Hepatocyte (in vitro differentiated cells): ENCODE measurements at regions not wholly inside any gene's neighbourhood (a gene's known extent, or its start where the extent isn't known, plus 50 kb on each side); places are given as distances from the start of the nearest gene placed in this dataset.

Experiments
- DNase-seq: peaks from one replicate; pipeline ENCODE4 v3.0.0-alpha.2; 2016; ENCODE audit warnings: low spot score
- H2AFZ ChIP-seq: fragments of 200-600 bp; sonication (generic); 2 replicates; pipeline ENCODE4 v1.6.0; 2016; ENCODE audit warnings: antibody characterized with exemption, mild to moderate bottlenecking
- H3K27ac ChIP-seq: fragments of 200-600 bp; sonication (generic); 2 replicates; pipeline ENCODE4 v1.5.1; 2016; ENCODE audit warnings: mild to moderate bottlenecking
- H3K27me3 ChIP-seq: fragments of 200-600 bp; sonication (generic); 2 replicates; pipeline ENCODE4 v1.6.1; 2016
- H3K36me3 ChIP-seq: fragments of 200-600 bp; sonication (generic); replicated peaks from 2 replicates; pipeline ENCODE4 v1.5.1; 2016; ENCODE audit warnings: low read depth; ENCODE audit not compliant: insufficient read depth
- H3K4me1 ChIP-seq: fragments of 200-600 bp; sonication (generic); 2 replicates; pipeline ENCODE4 v1.5.1; 2016; ENCODE audit warnings: mild to moderate bottlenecking, moderate library complexity; ENCODE audit not compliant: insufficient read depth
- H3K4me2 ChIP-seq: fragments of 200-600 bp; sonication (generic); 2 replicates; pipeline ENCODE4 v1.6.0; 2016
- H3K4me3 ChIP-seq: fragments of 200-600 bp; sonication (generic); 2 replicates; pipeline ENCODE4 v1.5.1; 2016; ENCODE audit warnings: mild to moderate bottlenecking
- H3K79me2 ChIP-seq: fragments of 200-600 bp; sonication (generic); 2 replicates; pipeline ENCODE4 v1.6.0; 2017; ENCODE audit warnings: mild to moderate bottlenecking
- H3K9me2 ChIP-seq: fragments of 200-600 bp; sonication (generic); replicated peaks from 2 replicates; pipeline ENCODE4 v1.6.0; 2017; ENCODE audit warnings: mild to moderate bottlenecking; ENCODE audit not compliant: insufficient read depth
- H3K9me3 ChIP-seq: fragments of 200-600 bp; sonication (generic); 2 replicates; pipeline ENCODE4 v1.5.1; 2016; ENCODE audit warnings: low read depth, mild to moderate bottlenecking
- H4K20me1 ChIP-seq: fragments of 200-600 bp; sonication (generic); 2 replicates; pipeline ENCODE4 v1.6.0; 2016; ENCODE audit warnings: mild to moderate bottlenecking; ENCODE audit not compliant: insufficient read depth, poor library complexity, severe bottlenecking
- EZH2 ChIP-seq: fragments of 200-600 bp; sonication (generic); IDR thresholded peaks from 2 replicates; pipeline ENCODE4 v1.6.1; 2016; ENCODE audit warnings: antibody characterized with exemption, mild to moderate bottlenecking, borderline replicate concordance
- EZH2phosphoT487 ChIP-seq: fragments of 200-600 bp; sonication (generic); IDR thresholded peaks from one replicate; pipeline ENCODE4 v1.6.1; 2018; ENCODE audit warnings: antibody characterized with exemption, mild to moderate bottlenecking, low read depth, moderate library complexity; ENCODE audit not compliant: unreplicated experiment, severe bottlenecking
- WGBS: methylation state at CpG from one replicate; pipeline ENCODE4 v1.1.6; 2016; ENCODE audit warnings: low lambda C conversion rate; ENCODE audit errors: missing lambda C conversion rate; 5-methylcytosine and 5-hydroxymethylcytosine counted together
- TF ChIP-seq, protein P1 (sequence below): fragments of 200-600 bp; sonication (generic); IDR thresholded peaks from 2 replicates; pipeline ENCODE4 v1.5.1; 2016; ENCODE audit warnings: antibody characterized with exemption, mild to moderate bottlenecking; ENCODE audit not compliant: poor library complexity

DNA sequence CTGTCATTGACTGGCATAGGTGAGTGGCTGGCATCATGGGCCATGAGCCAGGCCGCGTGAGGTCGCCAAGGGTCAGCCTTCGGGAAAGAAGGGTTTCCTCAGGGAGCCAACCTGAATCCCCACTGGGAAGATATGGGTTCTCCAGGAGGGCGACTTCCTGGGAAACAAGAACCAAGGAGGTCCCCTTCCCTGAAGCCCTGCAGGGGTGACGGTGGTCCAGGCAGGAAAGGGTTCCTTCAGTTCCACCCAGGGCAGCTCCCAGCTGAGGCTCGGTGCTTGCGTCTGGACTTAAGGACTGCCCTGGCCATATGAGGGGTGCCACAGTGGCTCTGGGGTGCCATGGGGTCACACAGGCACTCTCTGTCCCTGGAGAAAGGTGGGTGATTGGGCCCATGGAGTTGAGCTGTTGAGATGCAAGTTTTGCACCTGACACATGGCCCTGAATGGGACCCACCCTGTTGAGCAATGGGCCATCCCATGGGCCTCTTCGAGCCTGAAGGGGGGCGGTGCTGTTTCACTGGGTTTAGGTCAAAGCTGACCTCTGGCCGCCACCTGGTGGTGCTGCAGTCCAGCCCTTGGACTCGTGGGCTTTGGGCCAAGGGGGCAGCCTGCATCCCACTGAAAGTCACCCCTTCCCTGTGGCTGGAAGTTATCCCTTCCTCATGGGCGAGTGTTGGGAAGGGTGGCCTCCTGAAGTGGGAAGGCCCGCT, 228.1 kb downstream of the SNRPN start:
- Histone ChIP-seq H3K4me2 (no peak overlapping the region), H3K4me3 (no peak overlapping the region), H3K9me3 (no peaks in the 10 kb centered on the region), H3K27ac (no peak overlapping the region), H2AFZ (no peak overlapping the region), H3K36me3 (no peaks in the 10 kb centered on the region), H3K79me2 (no peaks in the 10 kb centered on the region), H3K4me1 (no peaks in the 10 kb centered on the region), H4K20me1 (no peaks in the 10 kb centered on the region), H3K27me3 (no peaks in the 10 kb centered on the region), H3K9me2 (no peaks in the 10 kb centered on the region)
- WGBS, result 82% methylated on average over 14 of the region's 14 CpGs
- no peak for TF ChIP-seq EZH2
- no peak for TF ChIP-seq EZH2phosphoT487
- TF ChIP-seq, protein P1, sequence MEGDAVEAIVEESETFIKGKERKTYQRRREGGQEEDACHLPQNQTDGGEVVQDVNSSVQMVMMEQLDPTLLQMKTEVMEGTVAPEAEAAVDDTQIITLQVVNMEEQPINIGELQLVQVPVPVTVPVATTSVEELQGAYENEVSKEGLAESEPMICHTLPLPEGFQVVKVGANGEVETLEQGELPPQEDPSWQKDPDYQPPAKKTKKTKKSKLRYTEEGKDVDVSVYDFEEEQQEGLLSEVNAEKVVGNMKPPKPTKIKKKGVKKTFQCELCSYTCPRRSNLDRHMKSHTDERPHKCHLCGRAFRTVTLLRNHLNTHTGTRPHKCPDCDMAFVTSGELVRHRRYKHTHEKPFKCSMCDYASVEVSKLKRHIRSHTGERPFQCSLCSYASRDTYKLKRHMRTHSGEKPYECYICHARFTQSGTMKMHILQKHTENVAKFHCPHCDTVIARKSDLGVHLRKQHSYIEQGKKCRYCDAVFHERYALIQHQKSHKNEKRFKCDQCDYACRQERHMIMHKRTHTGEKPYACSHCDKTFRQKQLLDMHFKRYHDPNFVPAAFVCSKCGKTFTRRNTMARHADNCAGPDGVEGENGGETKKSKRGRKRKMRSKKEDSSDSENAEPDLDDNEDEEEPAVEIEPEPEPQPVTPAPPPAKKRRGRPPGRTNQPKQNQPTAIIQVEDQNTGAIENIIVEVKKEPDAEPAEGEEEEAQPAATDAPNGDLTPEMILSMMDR, result no peak
- DNase-seq, result no peak

DNA sequence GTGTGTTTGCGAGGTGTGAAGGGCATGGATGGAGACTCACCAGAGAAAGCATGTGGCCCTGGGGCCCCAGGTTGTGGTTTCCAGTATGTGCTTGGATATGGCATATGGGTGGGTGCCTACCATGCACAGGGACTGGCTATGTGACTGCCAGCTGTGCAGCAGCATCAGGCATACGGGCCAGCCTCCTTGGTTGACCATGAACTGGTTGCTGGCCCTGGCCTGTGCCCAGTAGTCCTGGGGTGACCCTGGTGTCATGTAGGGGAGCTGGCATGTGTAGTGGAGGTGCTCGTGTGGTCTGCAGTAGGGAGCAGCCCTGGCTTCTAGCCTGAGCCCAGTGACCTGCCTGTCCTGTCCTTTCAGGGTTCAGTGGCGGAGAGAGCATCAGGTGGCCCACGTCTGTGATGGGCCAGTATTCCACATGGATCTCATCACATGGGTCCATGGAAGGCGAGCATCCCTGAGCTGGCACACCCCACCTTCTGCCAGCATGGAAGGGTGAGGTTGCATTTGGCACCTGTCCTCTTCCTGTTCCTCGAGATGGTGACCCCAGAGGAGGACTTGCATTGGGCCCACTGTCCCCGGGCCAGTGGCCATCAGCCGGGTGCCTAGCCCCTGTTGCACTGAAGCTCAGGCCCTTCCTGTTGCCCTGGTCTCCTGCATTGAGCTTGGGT, 228.9 kb downstream of the SNRPN start:
- H2AFZ ChIP-seq, result no peak overlapping the region
- no peak for DNase-seq
- TF ChIP-seq, protein P1, result no peak
- TF ChIP-seq EZH2phosphoT487 (no peak), EZH2 (no peak)
- H3K79me2 ChIP-seq, result no peaks in the 10 kb centered on the region
- no peaks in the 10 kb centered on the region for H4K20me1 ChIP-seq
- H3K4me2 ChIP-seq, result no peak overlapping the region
- H3K27me3 ChIP-seq, result no peaks in the 10 kb centered on the region
- H3K9me2 ChIP-seq, result no peaks in the 10 kb centered on the region
- no peaks in the 10 kb centered on the region for H3K4me1 ChIP-seq
- no peak overlapping the region for H3K4me3 ChIP-seq
- no peaks in the 10 kb centered on the region for H3K36me3 ChIP-seq
- no peaks in the 10 kb centered on the region for H3K9me3 ChIP-seq
- H3K27ac ChIP-seq, result no peak overlapping the region
- 80% methylated on average over 9 of the region's 9 CpGs for WGBS

DNA sequence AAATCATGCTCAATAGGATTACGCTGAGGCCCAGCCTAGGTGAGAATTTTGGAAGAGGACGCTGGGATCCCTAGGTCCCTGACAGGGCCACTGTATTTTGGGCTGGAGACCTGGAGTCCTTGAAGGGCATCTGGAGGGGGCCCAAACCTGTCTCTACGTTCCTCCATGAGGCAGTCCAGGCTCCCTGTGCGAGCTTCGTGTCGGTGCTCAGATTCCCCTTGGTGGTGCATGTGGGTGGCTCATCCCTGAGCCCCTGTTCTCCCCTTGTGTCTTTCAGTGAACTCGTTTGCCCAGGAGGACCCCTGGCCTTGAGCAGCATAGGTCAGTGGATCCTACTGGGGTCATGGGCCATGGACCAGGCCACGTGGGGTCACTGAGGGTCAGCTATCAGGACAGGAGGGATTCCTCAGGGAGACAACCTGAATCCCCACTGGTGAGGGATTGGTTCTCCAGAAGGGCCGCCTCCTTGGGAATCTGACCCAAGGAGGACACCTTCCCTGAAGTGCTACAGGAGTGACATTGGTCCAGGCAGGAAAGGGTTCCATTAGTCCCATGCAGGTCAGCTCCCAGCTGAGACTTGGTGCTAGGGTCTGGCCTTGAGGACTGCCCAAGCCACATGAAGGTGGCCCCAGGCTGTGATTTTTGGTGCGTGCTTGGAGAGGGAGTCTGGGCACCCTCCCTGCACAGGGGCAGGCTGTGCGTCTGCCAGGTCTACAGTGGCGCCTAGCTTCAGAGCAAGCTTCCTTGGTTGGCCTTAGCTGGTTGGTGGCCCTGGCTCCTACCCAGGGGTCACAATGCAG, 229.8 kb downstream of the SNRPN start:
- no peak overlapping the region for H3K4me2 ChIP-seq
- H3K9me2 ChIP-seq, result no peaks in the 10 kb centered on the region
- no peaks in the 10 kb centered on the region for H3K79me2 ChIP-seq
- H3K27ac ChIP-seq, result no peak overlapping the region
- no peaks in the 10 kb centered on the region for H4K20me1 ChIP-seq
- no peaks in the 10 kb centered on the region for H3K9me3 ChIP-seq
- WGBS, result 85% methylated on average over 12 of the region's 12 CpGs
- TF ChIP-seq EZH2phosphoT487 (no peak), EZH2 (no peak)
- TF ChIP-seq, protein P1, result no peak
- no peak overlapping the region for H3K4me3 ChIP-seq
- no peak overlapping the region for H2AFZ ChIP-seq
- H3K27me3 ChIP-seq, result no peaks in the 10 kb centered on the region
- H3K36me3 ChIP-seq, result no peaks in the 10 kb centered on the region
- no peaks in the 10 kb centered on the region for H3K4me1 ChIP-seq
- no peak for DNase-seq
